ENCODE measurements at regions not wholly inside any gene's neighbourhood (a gene's known extent, or its start where the extent isn't known, plus 50 kb on each side); places are given as distances from the start of the nearest gene placed in this dataset.

DNA sequence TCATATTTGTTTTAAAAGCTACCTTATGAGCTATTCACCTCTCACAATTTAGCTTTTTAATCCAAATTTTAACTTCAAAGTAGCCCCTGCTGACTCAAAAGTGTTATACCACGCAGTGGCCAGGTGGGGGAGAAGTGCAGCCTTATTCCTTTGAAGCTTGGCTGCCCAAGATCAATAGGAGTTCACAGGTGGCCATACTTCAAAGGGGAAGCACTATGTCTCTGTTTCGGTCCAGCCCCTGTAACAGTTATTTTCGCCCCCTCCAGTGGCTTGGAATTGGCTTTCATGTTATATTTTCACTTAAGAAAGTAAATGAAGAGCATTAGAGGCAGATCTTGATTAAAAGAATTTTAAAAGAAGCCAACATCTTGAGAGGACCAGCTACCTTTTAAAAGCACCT lies 608.4 kb downstream of the EPHA7 start:
- no peak overlapping the region for H3K4me3 ChIP-seq
- ATAC-seq (0 out of 6 replicates have a peak, but pooled peaks of 1 of the 2 experiments have one; percentile 33), DNase-seq (ENCODE audit: low read depth in 1 of 2, low spot score in 1 of 2) (peak in 1 of 2 experiments; percentile 10), FAIRE-seq (no peak)
- no peak for TF ChIP-seq ESRRA (IDR thresholded peaks at IDR 0.05; ENCODE audit: borderline replicate concordance, low read length)
- TF ChIP-seq RFX5 (IDR thresholded peaks at IDR 0.05) = no peak
- TF ChIP-seq SMC3 (IDR thresholded peaks at IDR 0.05) = no peak
- TF ChIP-seq, protein P1, sequence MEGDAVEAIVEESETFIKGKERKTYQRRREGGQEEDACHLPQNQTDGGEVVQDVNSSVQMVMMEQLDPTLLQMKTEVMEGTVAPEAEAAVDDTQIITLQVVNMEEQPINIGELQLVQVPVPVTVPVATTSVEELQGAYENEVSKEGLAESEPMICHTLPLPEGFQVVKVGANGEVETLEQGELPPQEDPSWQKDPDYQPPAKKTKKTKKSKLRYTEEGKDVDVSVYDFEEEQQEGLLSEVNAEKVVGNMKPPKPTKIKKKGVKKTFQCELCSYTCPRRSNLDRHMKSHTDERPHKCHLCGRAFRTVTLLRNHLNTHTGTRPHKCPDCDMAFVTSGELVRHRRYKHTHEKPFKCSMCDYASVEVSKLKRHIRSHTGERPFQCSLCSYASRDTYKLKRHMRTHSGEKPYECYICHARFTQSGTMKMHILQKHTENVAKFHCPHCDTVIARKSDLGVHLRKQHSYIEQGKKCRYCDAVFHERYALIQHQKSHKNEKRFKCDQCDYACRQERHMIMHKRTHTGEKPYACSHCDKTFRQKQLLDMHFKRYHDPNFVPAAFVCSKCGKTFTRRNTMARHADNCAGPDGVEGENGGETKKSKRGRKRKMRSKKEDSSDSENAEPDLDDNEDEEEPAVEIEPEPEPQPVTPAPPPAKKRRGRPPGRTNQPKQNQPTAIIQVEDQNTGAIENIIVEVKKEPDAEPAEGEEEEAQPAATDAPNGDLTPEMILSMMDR (IDR thresholded peaks at IDR 0.05) = no peak
- no peak for TF ChIP-seq CBX2 (IDR thresholded peaks at IDR 0.05; ENCODE audit: borderline replicate concordance, low read depth)
- TF ChIP-seq NPAS2 (CRISPR knock-in tag; IDR thresholded peaks at IDR 0.05; ENCODE audit: borderline replicate concordance) = no peak
- TF ChIP-seq, protein P2, sequence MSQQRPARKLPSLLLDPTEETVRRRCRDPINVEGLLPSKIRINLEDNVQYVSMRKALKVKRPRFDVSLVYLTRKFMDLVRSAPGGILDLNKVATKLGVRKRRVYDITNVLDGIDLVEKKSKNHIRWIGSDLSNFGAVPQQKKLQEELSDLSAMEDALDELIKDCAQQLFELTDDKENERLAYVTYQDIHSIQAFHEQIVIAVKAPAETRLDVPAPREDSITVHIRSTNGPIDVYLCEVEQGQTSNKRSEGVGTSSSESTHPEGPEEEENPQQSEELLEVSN (IDR thresholded peaks at IDR 0.05; ENCODE audit: borderline replicate concordance, low read depth) = no peak
- no peak for TF ChIP-seq ZSCAN20 (CRISPR knock-in tag; IDR thresholded peaks at IDR 0.05)
- TF ChIP-seq KDM1A (IDR thresholded peaks at IDR 0.05; ENCODE audit: low read depth) = no peak
- no peak for TF ChIP-seq HEYL (CRISPR knock-in tag; IDR thresholded peaks at IDR 0.05)
- no peak for TF ChIP-seq RAD21 (conservative IDR thresholded peaks at IDR 0.05 in 1 of 2, IDR thresholded peaks at IDR 0.05 in 1 of 2)
- no peak for TF ChIP-seq MYC (IDR thresholded peaks at IDR 0.05; ENCODE audit: borderline replicate concordance, low read length)
- TF ChIP-seq, protein P3, sequence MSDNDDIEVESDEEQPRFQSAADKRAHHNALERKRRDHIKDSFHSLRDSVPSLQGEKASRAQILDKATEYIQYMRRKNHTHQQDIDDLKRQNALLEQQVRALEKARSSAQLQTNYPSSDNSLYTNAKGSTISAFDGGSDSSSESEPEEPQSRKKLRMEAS (IDR thresholded peaks at IDR 0.05) = no peak
- TF ChIP-seq ZC3H11A (IDR thresholded peaks at IDR 0.05) = no peak
- TF ChIP-seq, protein P4, sequence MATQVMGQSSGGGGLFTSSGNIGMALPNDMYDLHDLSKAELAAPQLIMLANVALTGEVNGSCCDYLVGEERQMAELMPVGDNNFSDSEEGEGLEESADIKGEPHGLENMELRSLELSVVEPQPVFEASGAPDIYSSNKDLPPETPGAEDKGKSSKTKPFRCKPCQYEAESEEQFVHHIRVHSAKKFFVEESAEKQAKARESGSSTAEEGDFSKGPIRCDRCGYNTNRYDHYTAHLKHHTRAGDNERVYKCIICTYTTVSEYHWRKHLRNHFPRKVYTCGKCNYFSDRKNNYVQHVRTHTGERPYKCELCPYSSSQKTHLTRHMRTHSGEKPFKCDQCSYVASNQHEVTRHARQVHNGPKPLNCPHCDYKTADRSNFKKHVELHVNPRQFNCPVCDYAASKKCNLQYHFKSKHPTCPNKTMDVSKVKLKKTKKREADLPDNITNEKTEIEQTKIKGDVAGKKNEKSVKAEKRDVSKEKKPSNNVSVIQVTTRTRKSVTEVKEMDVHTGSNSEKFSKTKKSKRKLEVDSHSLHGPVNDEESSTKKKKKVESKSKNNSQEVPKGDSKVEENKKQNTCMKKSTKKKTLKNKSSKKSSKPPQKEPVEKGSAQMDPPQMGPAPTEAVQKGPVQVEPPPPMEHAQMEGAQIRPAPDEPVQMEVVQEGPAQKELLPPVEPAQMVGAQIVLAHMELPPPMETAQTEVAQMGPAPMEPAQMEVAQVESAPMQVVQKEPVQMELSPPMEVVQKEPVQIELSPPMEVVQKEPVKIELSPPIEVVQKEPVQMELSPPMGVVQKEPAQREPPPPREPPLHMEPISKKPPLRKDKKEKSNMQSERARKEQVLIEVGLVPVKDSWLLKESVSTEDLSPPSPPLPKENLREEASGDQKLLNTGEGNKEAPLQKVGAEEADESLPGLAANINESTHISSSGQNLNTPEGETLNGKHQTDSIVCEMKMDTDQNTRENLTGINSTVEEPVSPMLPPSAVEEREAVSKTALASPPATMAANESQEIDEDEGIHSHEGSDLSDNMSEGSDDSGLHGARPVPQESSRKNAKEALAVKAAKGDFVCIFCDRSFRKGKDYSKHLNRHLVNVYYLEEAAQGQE (IDR thresholded peaks at IDR 0.05) = no peak
- TF ChIP-seq RARB (CRISPR knock-in tag; IDR thresholded peaks at IDR 0.05) = no peak
- no peak for TF ChIP-seq EHMT2 (IDR thresholded peaks at IDR 0.05; ENCODE audit: low read depth)
- no peak for TF ChIP-seq KDM5A (IDR thresholded peaks at IDR 0.05)
- POLR2A ChIA-PET = no interaction called here
- 0% methylated on average over 3 of the region's 3 CpGs for WGBS (ENCODE audit: missing lambda C conversion rate)
- CTCF ChIA-PET = no interaction called here
- no peak overlapping the region for H3K4me2 ChIP-seq
- no peak overlapping the region for H3K27ac ChIP-seq
- H3K4me1 ChIP-seq = no peaks in the 10 kb centered on the region
- no peaks in the 10 kb centered on the region for H3K9me3 ChIP-seq

DNA sequence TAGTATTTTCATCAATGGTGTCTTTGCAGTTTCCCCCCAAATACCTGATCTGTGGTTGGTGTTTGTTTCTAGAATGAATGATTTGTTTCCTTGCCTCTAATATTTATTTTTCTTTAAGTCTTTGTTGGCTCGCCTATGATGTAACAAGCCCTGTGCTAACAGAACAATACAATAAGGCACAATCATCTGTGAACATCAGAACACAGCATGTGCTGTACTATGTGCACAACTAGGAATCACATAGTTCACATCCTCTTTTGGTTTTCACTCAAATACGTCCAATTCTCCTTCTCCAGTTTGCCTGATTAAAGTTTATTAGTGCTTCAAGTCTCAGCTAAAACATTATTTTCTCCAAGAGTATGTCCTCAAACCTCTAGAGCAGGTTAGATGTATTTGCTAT lies 613.1 kb downstream of the EPHA7 start:
- ATAC-seq (no peak), DNase-seq (ENCODE audit: low read depth in 1 of 2, low spot score in 1 of 2) (no peak), FAIRE-seq (no peak)
- H3K27ac ChIP-seq = no peak overlapping the region
- no peak overlapping the region for H3K4me3 ChIP-seq
- no peaks in the 10 kb centered on the region for H3K9me3 ChIP-seq
- H3K4me1 ChIP-seq = no peaks in the 10 kb centered on the region
- H3K4me2 ChIP-seq = no peak overlapping the region
- TF ChIP-seq, protein P2 (IDR thresholded peaks at IDR 0.05; ENCODE audit: borderline replicate concordance, low read depth) = no peak
- 11% methylated on average over 2 of the region's 2 CpGs for WGBS (ENCODE audit: missing lambda C conversion rate)
- POLR2A ChIA-PET = no interaction called here
- CTCF ChIA-PET = interaction anchor here (0.6 kb wide), 1 partner anchor 68 kb away, joined by 3 read pairs; no protein-coding TSS in a partner anchor
